ENCODE measurements at regions not wholly inside any gene's neighbourhood (a gene's known extent, or its start where the extent isn't known, plus 50 kb on each side); places are given as distances from the start of the nearest gene placed in this dataset.
A peak's percentile ranks its signal among the peaks of the same experiment; 100 is the strongest.
"Not testable (repeated sequence)": the region's sequence is repeated elsewhere in the genome, so short reads cannot be mapped to it uniquely, and the experiment has no call there.

- peak in 1 of 3 experiments; percentile 8 for DNase-seq (ENCODE audit: low read depth in 3 of 3)
Observed at GRCh38 chr12:116687888-116688287, 50.0 kb downstream of the SPRING1 start.

DNA sequence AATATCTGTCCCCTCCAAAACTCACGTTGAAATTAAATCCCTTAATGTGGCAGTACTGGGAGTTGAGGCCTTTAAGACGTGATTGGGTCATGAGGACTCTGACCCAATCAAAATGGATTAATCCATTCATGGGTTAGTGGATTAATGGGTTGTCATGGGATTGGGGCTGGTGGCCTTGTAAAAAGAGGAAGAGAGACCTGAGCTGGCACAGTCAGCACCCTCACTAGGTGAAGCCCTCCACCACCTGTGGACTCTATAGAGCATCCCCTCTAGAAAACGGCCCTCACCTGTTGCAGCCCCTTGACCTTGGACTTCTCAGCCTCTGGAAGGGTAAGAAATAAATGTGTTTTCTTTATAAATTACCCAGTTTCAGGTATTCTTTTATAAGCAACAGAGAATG is 53.0 kb downstream of the SPRING1 start:
- no peak for DNase-seq (ENCODE audit: low read depth in 3 of 3)

DNA sequence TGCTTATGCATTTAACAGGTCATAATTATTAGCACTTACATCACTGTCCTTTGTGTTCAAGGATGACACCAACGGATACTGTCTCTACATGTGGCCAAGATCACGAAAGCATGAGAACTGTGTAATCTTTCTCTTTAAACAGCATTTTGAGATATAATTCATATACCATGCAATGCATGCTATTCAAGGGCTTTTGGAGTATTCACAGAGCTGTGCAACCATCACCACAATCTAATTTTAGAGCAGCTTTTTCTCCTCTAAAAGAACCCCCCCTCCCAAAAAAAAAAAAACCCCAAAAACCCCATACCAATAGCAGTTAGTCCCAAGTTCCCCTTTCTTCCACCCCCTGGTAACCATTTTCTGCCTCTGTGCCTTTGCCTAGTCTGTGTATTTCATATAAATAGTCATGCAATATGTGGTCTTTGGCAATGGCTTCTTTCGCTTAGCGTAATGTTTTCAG is 60.6 kb downstream of the SPRING1 start:
- DNase-seq (ENCODE audit: low read depth in 3 of 3): no peak

- DNase-seq (ENCODE audit: low read depth in 3 of 3): no peak
Observed at GRCh38 chr12:116675339-116676107, 62.3 kb downstream of the SPRING1 start.

DNA sequence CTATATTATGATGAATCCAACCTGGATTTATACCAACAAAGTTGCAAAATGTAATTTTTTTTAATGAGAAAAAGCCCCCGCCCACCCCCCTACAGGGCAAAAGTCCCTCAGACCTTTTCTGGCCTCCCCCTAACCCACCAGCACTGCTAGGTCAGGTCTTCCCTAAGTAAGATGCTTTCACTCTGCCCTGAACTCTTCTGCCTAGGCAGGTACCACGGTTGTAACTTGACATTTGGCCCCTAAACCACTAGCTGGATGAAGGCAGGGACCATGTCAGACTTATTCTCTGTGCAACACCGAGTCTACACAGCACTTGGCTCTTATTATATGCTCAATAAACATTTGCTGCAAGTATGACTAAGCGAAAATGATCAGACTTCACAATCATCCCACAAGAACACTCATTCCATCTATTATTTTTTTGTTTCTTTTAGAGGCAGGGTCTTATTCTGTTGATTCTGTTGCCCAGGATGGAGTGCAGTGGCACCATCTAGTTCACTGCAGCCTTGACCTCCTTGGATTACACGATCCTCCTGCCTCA is 63.2 kb downstream of the SPRING1 start:
- no peak for DNase-seq (ENCODE audit: low read depth in 3 of 3)

- no peak for DNase-seq (ENCODE audit: low read depth in 3 of 3)
Observed at GRCh38 chr12:116673681-116674111, 64.2 kb downstream of the SPRING1 start.

DNA sequence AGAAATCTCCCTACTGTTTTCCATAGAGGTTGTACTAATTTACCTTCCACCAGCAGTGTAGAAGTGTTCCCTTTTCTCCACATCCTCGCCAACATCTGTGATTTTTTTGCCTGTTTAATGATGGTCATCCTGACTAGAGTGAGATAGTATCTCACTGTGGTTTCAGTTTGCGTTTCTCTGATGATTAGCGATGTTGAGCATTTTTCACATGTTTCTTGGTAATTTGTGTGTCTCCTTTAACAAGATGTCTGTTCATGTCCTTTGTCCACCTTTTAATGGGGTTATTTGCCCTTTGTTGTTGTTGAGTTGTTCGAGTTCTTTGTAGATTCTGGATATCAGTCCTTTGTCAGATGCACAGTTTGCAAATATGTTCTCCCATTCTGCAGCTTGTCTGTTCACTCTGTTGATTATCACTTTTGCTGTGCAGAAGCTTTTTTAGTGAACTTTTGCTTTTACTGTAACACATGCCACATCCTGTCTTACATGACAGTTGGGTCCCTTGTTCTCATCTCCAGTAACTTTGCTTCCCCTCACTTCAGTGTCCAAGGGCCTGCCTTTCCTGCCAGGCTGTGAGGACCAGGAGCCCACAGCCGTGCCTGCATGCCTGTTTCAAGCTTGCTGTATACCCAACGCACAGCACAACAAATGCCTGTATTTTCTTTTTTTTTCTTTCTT is 64.9 kb downstream of the SPRING1 start:
- DNase-seq (ENCODE audit: low read depth in 3 of 3): no peak

- no peak for DNase-seq (ENCODE audit: low read depth in 3 of 3)
Observed at GRCh38 chr12:116672010-116672409, 65.9 kb downstream of the SPRING1 start.

GRCh38 chr12:116670859-116671258 is 67.0 kb downstream of the SPRING1 start:
- no peak for DNase-seq (ENCODE audit: low read depth in 3 of 3)

DNA sequence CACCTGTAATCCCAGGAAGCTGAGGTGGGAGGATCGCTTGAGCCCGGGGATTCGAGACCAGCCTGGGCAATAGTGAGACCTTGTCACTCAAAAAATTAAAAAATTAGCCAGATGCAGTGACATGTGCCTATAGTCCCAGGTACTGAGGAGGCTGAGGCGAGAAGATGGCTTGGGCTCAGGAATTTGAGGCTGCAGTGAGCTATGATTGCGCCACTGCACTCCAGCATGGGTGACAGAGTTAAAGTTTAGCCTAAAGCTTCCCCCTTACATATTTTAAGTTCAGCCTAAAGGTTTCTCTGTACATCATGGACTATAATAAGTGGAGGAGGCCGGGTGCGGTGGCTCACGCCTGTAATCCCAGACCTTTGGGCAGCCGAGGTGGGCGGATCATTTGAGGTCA is 70.1 kb downstream of the SPRING1 start:
- DNase-seq (ENCODE audit: low read depth in 3 of 3): no peak

GRCh38 chr12:116666829-116667228 is 71.0 kb downstream of the SPRING1 start:
- DNase-seq (ENCODE audit: low read depth in 3 of 3): not testable (repeated sequence)

- DNase-seq (ENCODE audit: low read depth in 3 of 3): no peak
Observed at GRCh38 chr12:116666305-116666673, 71.6 kb downstream of the SPRING1 start.

- DNase-seq (ENCODE audit: low read depth in 3 of 3): no peak
Observed at GRCh38 chr12:116665666-116666304, 72.1 kb downstream of the SPRING1 start.

GRCh38 chr12:116664085-116664484 is 73.8 kb downstream of the SPRING1 start:
- DNase-seq (ENCODE audit: low read depth in 3 of 3): no peak

- DNase-seq (ENCODE audit: low read depth in 3 of 3): no peak
Observed at GRCh38 chr12:116662612-116663144, 75.2 kb downstream of the SPRING1 start.

DNA sequence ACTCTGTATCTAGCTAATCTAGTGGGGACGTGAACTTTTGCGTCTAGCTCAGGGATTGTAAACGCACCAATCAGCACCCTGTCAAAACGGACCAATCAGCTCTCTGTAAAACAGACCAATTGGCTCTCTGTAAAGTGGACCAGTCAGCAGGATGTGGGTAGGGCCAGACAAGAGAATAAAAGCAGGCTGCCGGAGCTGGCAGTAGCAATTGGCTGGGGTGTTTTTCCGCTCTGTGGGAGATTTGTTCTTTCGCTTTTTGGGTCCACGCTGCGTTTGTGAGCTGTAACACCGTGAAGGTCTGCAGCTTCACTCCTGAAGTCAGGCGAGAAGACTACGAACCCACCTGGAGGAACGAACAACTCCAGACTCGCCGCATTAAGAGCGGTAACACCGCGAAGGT is 76.5 kb downstream of the SPRING1 start:
- DNase-seq (ENCODE audit: low read depth in 3 of 3): no peak

DNA sequence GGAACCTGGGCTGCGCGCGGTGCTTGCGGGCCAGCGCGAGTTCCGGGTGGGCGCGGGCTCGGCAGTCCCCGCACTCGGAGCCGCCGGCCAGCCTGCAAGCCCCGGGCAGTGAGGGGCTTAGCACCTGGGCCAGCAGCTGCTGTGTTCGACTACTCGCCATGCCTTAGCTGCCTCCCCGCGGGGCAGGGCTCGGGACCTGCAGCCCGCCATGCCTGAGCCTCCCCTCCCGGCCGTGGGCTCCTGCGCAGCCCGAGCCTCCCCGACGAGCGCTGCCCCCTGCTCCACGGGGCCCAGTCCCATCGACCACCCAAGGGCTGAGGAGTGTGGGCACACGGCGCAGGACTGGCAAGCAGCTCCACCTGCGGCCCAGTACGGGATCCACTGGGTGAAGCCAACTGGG is 77.1 kb downstream of the SPRING1 start:
- not testable (repeated sequence) for DNase-seq (ENCODE audit: low read depth in 3 of 3)

DNA sequence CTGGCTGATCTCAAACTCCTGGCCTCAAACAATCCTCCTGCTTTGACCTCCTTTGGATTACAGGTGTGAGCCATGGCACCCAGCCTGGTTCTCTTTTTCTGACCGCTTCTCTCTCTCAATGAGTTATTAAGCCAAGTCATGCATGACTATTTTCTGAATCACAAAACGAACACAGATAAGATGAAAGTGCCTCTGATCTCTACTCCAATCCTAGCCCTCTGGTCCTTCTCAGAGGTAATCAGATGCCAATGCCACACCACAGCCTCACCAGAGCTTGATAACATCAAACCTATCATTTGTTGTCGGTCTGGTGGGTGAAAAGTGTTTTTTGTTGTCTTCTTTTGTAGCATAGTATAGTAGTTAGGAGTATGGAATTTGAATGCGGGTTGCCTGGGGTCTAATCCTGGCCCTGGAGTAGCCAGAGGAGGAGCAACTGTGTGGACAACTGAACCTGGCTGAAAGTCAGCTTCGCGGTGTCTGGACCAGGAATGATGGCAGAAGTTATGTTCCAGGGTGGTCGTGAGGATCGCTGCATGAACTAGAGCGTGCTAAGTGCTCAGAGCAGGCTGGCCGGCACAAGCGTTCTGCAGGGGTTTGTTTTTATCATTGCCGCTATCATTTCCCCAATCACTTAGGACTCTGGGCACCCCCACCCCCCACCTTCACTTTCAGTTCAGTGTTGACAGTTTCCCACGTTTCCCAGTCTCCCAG is 77.9 kb downstream of the SPRING1 start:
- no peak for DNase-seq (ENCODE audit: low read depth in 3 of 3)

GRCh38 chr12:116657921-116658495 is 79.9 kb downstream of the SPRING1 start:
- DNase-seq (ENCODE audit: low read depth in 3 of 3): no peak

DNA sequence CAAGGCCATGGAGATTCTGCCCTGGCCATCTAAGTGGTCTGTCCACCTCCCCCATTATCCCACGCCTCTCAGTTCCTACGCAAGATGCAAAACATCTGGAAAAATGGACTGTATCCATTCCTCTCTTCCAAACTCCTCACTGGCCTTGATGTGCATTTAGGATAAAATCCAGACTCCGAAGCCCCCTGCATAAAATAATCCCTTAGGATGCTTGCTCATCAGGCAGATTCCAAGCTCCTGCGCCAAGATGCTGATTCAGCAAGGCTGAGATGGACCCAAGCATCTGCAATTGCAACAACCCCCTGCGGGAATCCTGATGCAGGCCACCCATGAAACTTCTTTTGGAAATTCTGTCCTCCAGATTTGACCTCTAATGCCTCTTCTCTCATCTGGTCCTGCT is 81.6 kb downstream of the SPRING1 start:
- no peak for DNase-seq (ENCODE audit: low read depth in 3 of 3)

- DNase-seq (ENCODE audit: low read depth in 3 of 3): no peak
Observed at GRCh38 chr12:116654226-116654743, 83.6 kb downstream of the SPRING1 start.
